IMR-90 (cell line): ENCODE measurements at regions not wholly inside any gene's neighbourhood (a gene's known extent, or its start where the extent isn't known, plus 50 kb on each side); places are given as distances from the start of the nearest gene placed in this dataset.

Source experiments
- ATAC-seq: fragments of 200-7000 bp; cut with Tn5 transposase; 2 replicates; pipeline ENCODE4 v1.9.1; 2020; ENCODE audit warnings: low read depth, mild to moderate bottlenecking, moderate library complexity
- BruUV-seq: library from RNA; stranded (reverse); fragments of 400-500 nt; replicated peaks from 2 replicates; lab custom pipeline; 2021; lab: Mats Ljungman, UMichigan
- CTCF ChIA-PET: fragments of 300-600 bp; formaldehyde crosslinking; extraction: SDS; loops from one replicate; lab custom pipeline; 2021; ENCODE audit warnings: antibody characterized with exemption; lab: Yijun Ruan, JAX
- POLR2A ChIA-PET: fragments of 300-600 bp; sonication (Branson Sonifier 250); formaldehyde crosslinking; loops from one replicate; lab custom pipeline; 2022; ENCODE audit warnings: antibody characterized with exemption; ENCODE audit not compliant: unreplicated experiment; lab: Charles Lee
- DNase-seq: peaks from one replicate; pipeline ENCODE4 v3.0.0; 2013
- H2AFZ ChIP-seq: replicated peaks from 2 replicates; pipeline ENCODE3; 2013; ENCODE audit warnings: low read length, mild to moderate bottlenecking; ENCODE audit not compliant: poor library complexity
- H2AK5ac ChIP-seq: 2 replicates; pipeline ENCODE4 v1.6.1; 2013; ENCODE audit warnings: low read depth, low read length, inconsistent platforms
- H2AK9ac ChIP-seq: replicated peaks from 2 replicates; pipeline ENCODE3; 2013; ENCODE audit warnings: mild to moderate bottlenecking, low read depth, low read length, moderate library complexity; ENCODE audit not compliant: poor library complexity
- H2BK120ac ChIP-seq: 2 replicates; pipeline ENCODE4 v1.6.1; 2013; ENCODE audit warnings: low read depth, low read length, inconsistent platforms
- H2BK15ac ChIP-seq: 3 replicates; pipeline ENCODE4 v1.6.1; 2013; ENCODE audit warnings: low read depth, low read length, inconsistent platforms
- H2BK20ac ChIP-seq: 2 replicates; pipeline ENCODE4 v1.6.1; 2013; ENCODE audit warnings: low read depth, mild to moderate bottlenecking, inconsistent platforms, low read length, moderate library complexity
- H2BK5ac ChIP-seq: 2 replicates; pipeline ENCODE4 v1.6.1; 2013; ENCODE audit warnings: mild to moderate bottlenecking, low read depth, low read length, inconsistent platforms; ENCODE audit not compliant: poor library complexity, severe bottlenecking
- H3K14ac ChIP-seq: replicated peaks from 2 replicates; pipeline ENCODE4 v1.6.1; 2013; ENCODE audit warnings: low read depth, low read length, inconsistent platforms
- H3K18ac ChIP-seq: 2 replicates; pipeline ENCODE4 v1.6.1; 2013; ENCODE audit warnings: low read depth, low read length, control low read depth
- H3K23ac ChIP-seq: 2 replicates; pipeline ENCODE4 v1.6.1; 2013; ENCODE audit warnings: low read depth, low read length, inconsistent platforms
- H3K27ac ChIP-seq: 2 replicates; pipeline ENCODE4 v1.5.1; 2013; ENCODE audit warnings: mild to moderate bottlenecking, control low read depth, low read length; ENCODE audit not compliant: insufficient read depth
- H3K27me3 ChIP-seq: 2 replicates; pipeline ENCODE4 v1.6.1; 2013; ENCODE audit warnings: low read length; ENCODE audit not compliant: control insufficient read depth, insufficient read depth
- H3K36me3 ChIP-seq: 2 replicates; pipeline ENCODE4 v1.6.1; 2013; ENCODE audit warnings: low read length, mixed read lengths; ENCODE audit not compliant: control insufficient read depth, insufficient read depth
- H3K4ac ChIP-seq: 2 replicates; pipeline ENCODE4 v1.6.1; 2013; ENCODE audit warnings: low read depth, low read length, inconsistent platforms
- H3K4me1 ChIP-seq: 2 replicates; pipeline ENCODE4 v1.6.1; 2013; ENCODE audit warnings: low read length, mixed read lengths; ENCODE audit not compliant: control insufficient read depth, insufficient read depth
- H3K4me2 ChIP-seq: 2 replicates; pipeline ENCODE4 v1.6.1; 2013; ENCODE audit warnings: low read depth, mild to moderate bottlenecking, control low read depth, low read length, moderate library complexity
- H3K4me3 ChIP-seq: 2 replicates; pipeline ENCODE4 v1.5.1; 2013; ENCODE audit warnings: low read depth, mild to moderate bottlenecking, control low read depth, low read length, moderate library complexity; ENCODE audit not compliant: insufficient read depth
- H3K56ac ChIP-seq: 2 replicates; pipeline ENCODE4 v1.6.1; 2013; ENCODE audit warnings: low read length, inconsistent platforms; ENCODE audit not compliant: insufficient read depth; ENCODE audit errors: extremely low read depth
- H3K79me1 ChIP-seq, 2 experiments: 2 replicates each; pipeline ENCODE4 v1.6.1; 2013; ENCODE audit warnings: low read length in 2 of 2, inconsistent platforms in 1 of 2, low read depth in 1 of 2
- H3K9ac ChIP-seq: 2 replicates; pipeline ENCODE4 v1.6.1; 2013; ENCODE audit warnings: low read depth, low read length, control low read depth
- H3K9me1 ChIP-seq: 2 replicates; pipeline ENCODE4 v1.6.1; 2013; ENCODE audit warnings: low read length, inconsistent platforms; ENCODE audit not compliant: insufficient read depth
- H3K9me3 ChIP-seq: 2 replicates; pipeline ENCODE4 v1.6.1; 2013; ENCODE audit warnings: low read length; ENCODE audit not compliant: control insufficient read depth, insufficient read depth
- H4K20me1 ChIP-seq: 2 replicates; pipeline ENCODE4 v1.6.1; 2013; ENCODE audit warnings: low read length, inconsistent platforms; ENCODE audit not compliant: insufficient read depth
- H4K5ac ChIP-seq: 2 replicates; pipeline ENCODE4 v1.6.1; 2013; ENCODE audit warnings: mild to moderate bottlenecking, low read depth, low read length, control low read depth
- H4K8ac ChIP-seq, 2 experiments: 2 replicates each; pipeline ENCODE4 v1.6.1; 2013; ENCODE audit warnings: low read depth in 2 of 2, low read length in 2 of 2, control low read depth in 1 of 2, inconsistent platforms in 1 of 2
- H4K91ac ChIP-seq: 2 replicates; pipeline ENCODE4 v1.6.1; 2013; ENCODE audit warnings: low read depth, low read length, inconsistent platforms; ENCODE audit not compliant: insufficient read depth
- FOS ChIP-seq: fragments of 150-350 bp; IDR thresholded peaks from 2 replicates; pipeline ENCODE4 v1.6.1; 2016; ENCODE audit warnings: low read depth, low read length
- MXI1 ChIP-seq: IDR thresholded peaks from 2 replicates; pipeline ENCODE4 v1.6.1; 2012; ENCODE audit warnings: low read depth, mild to moderate bottlenecking, low read length, moderate library complexity, borderline replicate concordance
- SMC3 ChIP-seq: fragments of 150-350 bp; IDR thresholded peaks from 2 replicates; pipeline ENCODE4 v1.6.1; 2016; ENCODE audit warnings: low read depth, mild to moderate bottlenecking, antibody characterized with exemption, low read length, moderate library complexity
- WGBS, 2 experiments: methylation state at CpG; one replicate each; pipeline versions ENCODE4 v1.1.5 to v1.1.7; 2013; ENCODE audit warnings: missing lambda C conversion rate in 2 of 2; ENCODE audit not compliant: insufficient read length in 1 of 2; ENCODE audit errors: extremely low coverage in 2 of 2; 5-methylcytosine and 5-hydroxymethylcytosine counted together
- dilution Hi-C: fragments of 300-500 bp; cut with HindIII; formaldehyde crosslinking; loops from one replicate; pipeline ENCODE4 v1.14.3; 2018; ENCODE audit warnings: low sequenced_read_pairs; ENCODE audit not compliant: unreplicated experiment
- in situ Hi-C: fragments of 300-500 bp; cut with MboI; formaldehyde crosslinking; loops from 3 replicates; pipeline ENCODE4 v1.14.3; 2019; ENCODE audit warnings: low sequenced_read_pairs, inconsistent platforms, mixed read lengths
- intact Hi-C: fragments of 100-400 bp; cut with micrococcal nuclease; formaldehyde crosslinking; loops from 2 replicates; pipeline ENCODE4 v1.10.0; 2022

- intact Hi-C loops, result no loop called here
- no CpG with 5 or more reads among the region's 4 CpGs for WGBS, 2 experiments
These were observed 176.5 kb downstream of the MREG start for GRCh38 chr2:215836881-215837280.

More at GRCh38 chr2:215836881-215837280, 176.5 kb downstream of the MREG start:
- in situ Hi-C loops, result no loop called here
- Histone ChIP-seq H4K8ac (no peak overlapping the region), H3K23ac (no peak overlapping the region), H3K4me2 (no peak overlapping the region), H3K27ac (no peak overlapping the region), H3K9ac (no peak overlapping the region), H3K79me1 (no peaks in the 10 kb centered on the region), H3K4me1 (peaks cover 3% of the 10 kb centered on the region), H2AFZ (no peak overlapping the region), H2BK120ac (no peak overlapping the region), H2BK15ac (no peak overlapping the region), H4K20me1 (no peaks in the 10 kb centered on the region), H3K4me3 (no peak overlapping the region), H3K9me3 (no peaks in the 10 kb centered on the region), H3K18ac (no peak overlapping the region), H2BK20ac (no peak overlapping the region), H4K5ac (no peak overlapping the region), H3K27me3 (no peaks in the 10 kb centered on the region), H2BK5ac (no peak overlapping the region), H3K4ac (no peak overlapping the region), H2AK5ac (no peak overlapping the region), H3K14ac (no peak overlapping the region), H3K36me3 (no peaks in the 10 kb centered on the region), H3K9me1 (no peaks in the 10 kb centered on the region), H2AK9ac (no peak overlapping the region), H4K91ac (no peak overlapping the region), H3K56ac (no peak overlapping the region)
- DNase-seq, result no peak
- TF ChIP-seq FOS (no peak), SMC3 (no peak), MXI1 (no peak)
- ChIA-PET POLR2A (no interaction called here), CTCF (no interaction called here)
- ATAC-seq, result no peak
- no TSS peak for BruUV-seq
- dilution Hi-C loops, result no loop called here
